Left renal pelvis (tissue), 4 donors: ENCODE measurements at regions not wholly inside any gene's neighbourhood (a gene's known extent, or its start where the extent isn't known, plus 50 kb on each side); places are given as distances from the start of the nearest gene placed in this dataset.
"Not testable (repeated sequence)": the region's sequence is repeated elsewhere in the genome, so short reads cannot be mapped to it uniquely, and the experiment has no call there.

Experiments used
- DNase-seq, 4 donors: peaks; one replicate each; pipeline ENCODE4 v3.0.0-alpha.2; 2013; ENCODE audit warnings: low read depth in 4 of 4, low spot score in 3 of 4

- DNase-seq, result no peak
Observed at GRCh38 chr14:21974741-21975140, 301.1 kb upstream of the OR4E1 start.

- no peak for DNase-seq
Observed at GRCh38 chr14:21965042-21965441, 291.4 kb upstream of the OR4E1 start.

- DNase-seq, result no peak
Observed at GRCh38 chr14:21964180-21964579, 290.6 kb upstream of the OR4E1 start.

- no peak for DNase-seq
Observed at GRCh38 chr14:21960636-21961035, 287.0 kb upstream of the OR4E1 start.

GRCh38 chr14:21941885-21942284 is 268.3 kb upstream of the OR4E1 start:
- DNase-seq, result no peak

- DNase-seq, result no peak
Observed at GRCh38 chr14:21940887-21941856, 267.6 kb upstream of the OR4E1 start.

- no peak for DNase-seq
Observed at GRCh38 chr14:21939836-21940235, 266.2 kb upstream of the OR4E1 start.

GRCh38 chr14:21937996-21938395 is 264.4 kb upstream of the OR4E1 start:
- no peak for DNase-seq

- DNase-seq, result no peak
Observed at GRCh38 chr14:21933681-21934080, 260.1 kb upstream of the OR4E1 start.

GRCh38 chr14:21924479-21924878 is 250.9 kb upstream of the OR4E1 start:
- DNase-seq, result no peak

GRCh38 chr14:21923820-21924219 is 250.2 kb upstream of the OR4E1 start:
- no peak for DNase-seq

GRCh38 chr14:21921453-21921852 is 247.8 kb upstream of the OR4E1 start:
- no peak for DNase-seq

GRCh38 chr14:21917699-21918436 is 244.2 kb upstream of the OR4E1 start:
- peak in 3 of 4 donors; percentile 10 to 24 (median 20) for DNase-seq

GRCh38 chr14:21915826-21916225 is 242.2 kb upstream of the OR4E1 start:
- no peak for DNase-seq

GRCh38 chr14:21913759-21914158 is 240.1 kb upstream of the OR4E1 start:
- DNase-seq, result peak in 2 of 4 donors; percentile 6 to 17

GRCh38 chr14:21912367-21912766 is 238.7 kb upstream of the OR4E1 start:
- DNase-seq, result no peak

GRCh38 chr14:21911877-21912276 is 238.3 kb upstream of the OR4E1 start:
- DNase-seq, result no peak

GRCh38 chr14:21910260-21910659 is 236.6 kb upstream of the OR4E1 start:
- DNase-seq, result no peak

- DNase-seq, result no peak
Observed at GRCh38 chr14:21902561-21903181, 229.1 kb upstream of the OR4E1 start.

GRCh38 chr14:21894898-21895194 is 221.2 kb upstream of the OR4E1 start:
- not testable (repeated sequence) for DNase-seq
